ENCODE measurements at regions not wholly inside any gene's neighbourhood (a gene's known extent, or its start where the extent isn't known, plus 50 kb on each side); places are given as distances from the start of the nearest gene placed in this dataset.

- DNase-seq, result no peak
- intact Hi-C loops (cut with DNase I), result no loop called here
Measured at GRCh38 chr5:82785456-82785855, 291.7 kb downstream of the TMEM167A start.

- DNase-seq, result no peak
- intact Hi-C loops (cut with DNase I), result no loop called here
Measured at GRCh38 chr5:82784521-82784920, 292.7 kb downstream of the TMEM167A start.

- no peak for DNase-seq
Measured at GRCh38 chr5:82777106-82777505, 300.1 kb downstream of the TMEM167A start.

GRCh38 chr5:82772281-82772680 lies 304.9 kb downstream of the TMEM167A start:
- intact Hi-C loops (cut with DNase I), result no loop called here
- DNase-seq, result no peak

More at GRCh38 chr5:82777106-82777505, 300.1 kb downstream of the TMEM167A start:
- intact Hi-C loops (cut with DNase I), result no loop called here

- DNase-seq, result no peak
- intact Hi-C loops (cut with DNase I), result no loop called here
Measured at GRCh38 chr5:82766206-82766605, 311.0 kb downstream of the TMEM167A start.

GRCh38 chr5:82765765-82766164 lies 311.4 kb downstream of the TMEM167A start:
- no peak for DNase-seq
- intact Hi-C loops (cut with DNase I), result no loop called here

- intact Hi-C loops (cut with DNase I), result no loop called here
- DNase-seq, result no peak
Measured at GRCh38 chr5:82760856-82761255, 316.3 kb downstream of the TMEM167A start.

GRCh38 chr5:82758881-82759280 lies 318.3 kb downstream of the TMEM167A start:
- intact Hi-C loops (cut with DNase I), result no loop called here
- DNase-seq, result no peak

- intact Hi-C loops (cut with DNase I), result no loop called here
- DNase-seq, result no peak
Measured at GRCh38 chr5:82754759-82755158, 322.4 kb downstream of the TMEM167A start.

GRCh38 chr5:82754036-82754746 lies 323.0 kb downstream of the TMEM167A start:
- intact Hi-C loops (cut with DNase I), result no loop called here
- no peak for DNase-seq

- DNase-seq, result no peak
- intact Hi-C loops (cut with DNase I), result no loop called here
Measured at GRCh38 chr5:82753374-82753773, 323.8 kb downstream of the TMEM167A start.

GRCh38 chr5:82749461-82749820 lies 327.8 kb downstream of the TMEM167A start:
- intact Hi-C loops (cut with DNase I), result no loop called here
- peak in 2 of 10 donors; percentile 21 to 74 for DNase-seq

- intact Hi-C loops (cut with DNase I), result no loop called here
- no peak for DNase-seq
Measured at GRCh38 chr5:82748688-82749460, 328.3 kb downstream of the TMEM167A start.

- intact Hi-C loops (cut with DNase I), result no loop called here
- no peak for DNase-seq
Measured at GRCh38 chr5:82747986-82748385, 329.2 kb downstream of the TMEM167A start.

- DNase-seq, result no peak
- intact Hi-C loops (cut with DNase I), result no loop called here
Measured at GRCh38 chr5:82745016-82745415, 332.2 kb downstream of the TMEM167A start.

GRCh38 chr5:82738681-82739269 lies 338.4 kb downstream of the TMEM167A start:
- intact Hi-C loops (cut with DNase I), result no loop called here
- no peak for DNase-seq

GRCh38 chr5:82735160-82735789 lies 341.9 kb downstream of the TMEM167A start:
- no peak for DNase-seq
- intact Hi-C loops (cut with DNase I), result no loop called here

GRCh38 chr5:82734347-82734746 lies 342.8 kb downstream of the TMEM167A start:
- intact Hi-C loops (cut with DNase I), result no loop called here
- DNase-seq, result no peak

GRCh38 chr5:82730913-82731312 lies 346.3 kb downstream of the TMEM167A start:
- intact Hi-C loops (cut with DNase I), result no loop called here
- no peak for DNase-seq

- peak in 1 of 10 donors; percentile 50 for DNase-seq
- intact Hi-C loops (cut with DNase I), result no loop called here
Measured at GRCh38 chr5:82728926-82729702, 348.1 kb downstream of the TMEM167A start.
